GM23338 (cell line): ENCODE measurements at regions not wholly inside any gene's neighbourhood (a gene's known extent, or its start where the extent isn't known, plus 50 kb on each side); places are given as distances from the start of the nearest gene placed in this dataset.

Experiments used
- CTCF ChIP-seq, 2 experiments: fragments of 200-600 bp in 1 of 2; sonication (generic) in 1 of 2; conservative IDR thresholded peaks; 2 replicates each; pipeline versions ENCODE4 v1.5.1 to v1.6.1; 2016 to 2017; ENCODE audit warnings: antibody characterized with exemption in 2 of 2, low read depth in 2 of 2, mild to moderate bottlenecking in 2 of 2, moderate library complexity in 1 of 2
- EZH2 ChIP-seq: fragments of 200-600 bp; sonication (generic); IDR thresholded peaks from one replicate; pipeline ENCODE4 v1.8.0; 2017; ENCODE audit warnings: antibody characterized with exemption, mild to moderate bottlenecking, low read depth; ENCODE audit not compliant: unreplicated experiment
- ZNF114 ChIP-seq: fragments of 250-450 bp; sonication (Bioruptor Pico); IDR thresholded peaks from 2 replicates; pipeline ENCODE4 v1.5.0; 2020; ENCODE audit warnings: mild to moderate bottlenecking, moderate library complexity

GRCh38 chr6:159360306-159360705 lies 191.1 kb downstream of the FNDC1 start:
- TF ChIP-seq ZNF114 (CRISPR knock-in tag) (no peak), CTCF (conservative IDR thresholded peaks at IDR 0.05; ENCODE audit: low read depth in 2 of 2) (no peak), EZH2 (no peak)
